SH-SY5Y (cell line): ENCODE measurements at regions not wholly inside any gene's neighbourhood (a gene's known extent, or its start where the extent isn't known, plus 50 kb on each side); places are given as distances from the start of the nearest gene placed in this dataset.

Experiments
- GATA2 ChIP-seq: IDR thresholded peaks from 2 replicates; pipeline ENCODE4 v1.6.1; 2011; ENCODE audit warnings: mild to moderate bottlenecking, low read depth, low read length
- GATA3 ChIP-seq: IDR thresholded peaks from 2 replicates; pipeline ENCODE4 v1.6.1; 2011; ENCODE audit warnings: low read depth, mild to moderate bottlenecking, low read length, moderate library complexity

- TF ChIP-seq GATA2 (no peak), GATA3 (no peak)
Observed at GRCh38 chr2:7454592-7454991, 537.4 kb downstream of the RNF144A start.
